Neural progenitor cell (in vitro differentiated cells): ENCODE measurements at regions not wholly inside any gene's neighbourhood (a gene's known extent, or its start where the extent isn't known, plus 50 kb on each side); places are given as distances from the start of the nearest gene placed in this dataset.

Experiments used
- EZH2 ChIP-seq: fragments of 200-600 bp; sonication (generic); IDR thresholded peaks from 2 replicates; pipeline ENCODE4 v1.6.1; 2017; ENCODE audit warnings: antibody characterized with exemption, mild to moderate bottlenecking, moderate library complexity
- TF ChIP-seq, protein P1 (sequence below): fragments of 200-600 bp; sonication (generic); IDR thresholded peaks from 2 replicates; pipeline ENCODE4 v1.5.1; 2017; ENCODE audit warnings: antibody characterized with exemption, mild to moderate bottlenecking

DNA sequence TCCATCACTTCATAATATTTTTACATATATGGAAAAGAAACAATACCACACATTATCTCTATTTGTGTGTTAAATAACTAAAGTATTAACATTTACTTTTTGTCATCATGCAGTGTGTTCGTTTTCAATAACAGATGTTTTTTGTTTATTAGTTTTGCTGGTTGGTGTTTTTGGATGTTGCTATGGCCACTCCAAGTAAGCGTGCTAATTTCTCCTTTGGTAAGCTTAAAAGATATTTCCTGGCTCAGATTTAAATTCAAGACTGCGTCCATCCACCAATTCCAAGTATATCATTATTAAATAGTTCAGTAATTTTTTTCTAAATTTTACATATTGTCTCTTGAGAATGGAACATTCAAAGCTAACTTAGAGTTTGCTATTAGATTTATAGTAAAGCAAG lies 235.4 kb upstream of the IL1RAPL1 start:
- TF ChIP-seq, protein P1, sequence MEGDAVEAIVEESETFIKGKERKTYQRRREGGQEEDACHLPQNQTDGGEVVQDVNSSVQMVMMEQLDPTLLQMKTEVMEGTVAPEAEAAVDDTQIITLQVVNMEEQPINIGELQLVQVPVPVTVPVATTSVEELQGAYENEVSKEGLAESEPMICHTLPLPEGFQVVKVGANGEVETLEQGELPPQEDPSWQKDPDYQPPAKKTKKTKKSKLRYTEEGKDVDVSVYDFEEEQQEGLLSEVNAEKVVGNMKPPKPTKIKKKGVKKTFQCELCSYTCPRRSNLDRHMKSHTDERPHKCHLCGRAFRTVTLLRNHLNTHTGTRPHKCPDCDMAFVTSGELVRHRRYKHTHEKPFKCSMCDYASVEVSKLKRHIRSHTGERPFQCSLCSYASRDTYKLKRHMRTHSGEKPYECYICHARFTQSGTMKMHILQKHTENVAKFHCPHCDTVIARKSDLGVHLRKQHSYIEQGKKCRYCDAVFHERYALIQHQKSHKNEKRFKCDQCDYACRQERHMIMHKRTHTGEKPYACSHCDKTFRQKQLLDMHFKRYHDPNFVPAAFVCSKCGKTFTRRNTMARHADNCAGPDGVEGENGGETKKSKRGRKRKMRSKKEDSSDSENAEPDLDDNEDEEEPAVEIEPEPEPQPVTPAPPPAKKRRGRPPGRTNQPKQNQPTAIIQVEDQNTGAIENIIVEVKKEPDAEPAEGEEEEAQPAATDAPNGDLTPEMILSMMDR = no peak
- no peak for TF ChIP-seq EZH2
